Right lobe of liver (tissue), 6 donors: ENCODE measurements at regions not wholly inside any gene's neighbourhood (a gene's known extent, or its start where the extent isn't known, plus 50 kb on each side); places are given as distances from the start of the nearest gene placed in this dataset.

Experiments used
- ATAC-seq, 4 donors: fragments of 200-7000 bp; cut with Tn5 transposase; one replicate each; pipeline ENCODE4 v1.9.1; 2020; ENCODE audit warnings: mild to moderate bottlenecking in 4 of 4, moderate library complexity in 4 of 4
- DNase-seq, 3 donors: peaks; one replicate each; pipeline ENCODE4 v3.0.0-alpha.2; 2020
- H3K27ac ChIP-seq, 3 donors: fragments of 200-600 bp; one replicate each; pipeline ENCODE4 v1.8.0; 2022
- H3K27me3 ChIP-seq, 2 donors: fragments of 200-600 bp; one replicate each; pipeline ENCODE4 v1.8.0; 2022
- H3K36me3 ChIP-seq, 4 donors: fragments of 200-600 bp; sonication (generic) in 1 of 4; one replicate each; pipeline versions ENCODE4 v1.5.1 to v1.8.0; 2017 to 2022; ENCODE audit warnings: control low read depth in 1 of 4
- H3K4me1 ChIP-seq, 4 donors: fragments of 200-600 bp; sonication (generic) in 1 of 4; one replicate each; pipeline versions ENCODE4 v1.5.1 to v1.8.0; 2017 to 2022; ENCODE audit warnings: control low read depth in 1 of 4
- H3K4me3 ChIP-seq, 3 donors: fragments of 200-600 bp; one replicate each; pipeline ENCODE4 v1.8.0; 2022
- H3K9me3 ChIP-seq, 4 donors: fragments of 200-600 bp; sonication (generic) in 1 of 4; one replicate each; pipeline versions ENCODE4 v1.5.1 to v1.8.0; 2017 to 2022; ENCODE audit warnings: control low read depth in 1 of 4
- CTCF ChIP-seq, 4 donors: fragments of 200-600 bp in 3 of 4; fragments of 450-650 bp in 1 of 4; IDR thresholded peaks; one replicate each; pipeline versions ENCODE4 v1.5.1 to v1.8.0; 2016 to 2022; ENCODE audit warnings: antibody characterized with exemption in 4 of 4, mild to moderate bottlenecking in 2 of 4
- POLR2A ChIP-seq: fragments of 450-650 bp; IDR thresholded peaks from one replicate; pipeline ENCODE4 v1.6.1; 2017; ENCODE audit warnings: antibody characterized with exemption, mild to moderate bottlenecking
- WGBS: methylation state at CpG from one replicate; pipeline ENCODE4 v1.1.6; 2018; ENCODE audit warnings: low coverage, low lambda C conversion rate; ENCODE audit not compliant: insufficient coverage; ENCODE audit errors: missing lambda C conversion rate; 5-methylcytosine and 5-hydroxymethylcytosine counted together
- intact Hi-C, 2 donors: fragments of 100-400 bp; cut with DNase I; formaldehyde crosslinking; loops; one replicate each; pipeline versions ENCODE4 v1.11.2 to v1.14.1; 2022
- donor health status: DM: no; HTN: yes; CAD: no.
- donor health status: DM: no; HTN: no; CAD: no.
- donor health status: DM: no; HTN: no; CAD: no.
- donor health status: DM: no; HTN: yes; CAD: no.
- donor health status: DM: no; HTN: yes; CAD: no.

GRCh38 chr6:129967427-129967826, 51.0 kb upstream of the L3MBTL3 start:
- no peaks in the 10 kb centered on the region for H3K36me3 ChIP-seq
- DNase-seq (no peak), ATAC-seq (no peak)
- intact Hi-C loops, result no loop called here
- no peak overlapping the region for H3K27ac ChIP-seq
- WGBS, result 82% methylated on average over 1 of the region's 1 CpG
- H3K27me3 ChIP-seq, result peaks cover 0 to 3% of the 10 kb centered on the region in 2 donors
- TF ChIP-seq POLR2A (no peak), CTCF (IDR thresholded peaks at IDR 0.05) (no peak)
- no peaks in the 10 kb centered on the region for H3K9me3 ChIP-seq
- H3K4me1 ChIP-seq, result no peaks in the 10 kb centered on the region
- no peak overlapping the region for H3K4me3 ChIP-seq

GRCh38 chr6:129966125-129966524, 52.3 kb upstream of the L3MBTL3 start:
- intact Hi-C loops, result no loop called here
- no peak for TF ChIP-seq POLR2A
- TF ChIP-seq CTCF (IDR thresholded peaks at IDR 0.05), result no peak
- H3K4me1 ChIP-seq, result no peaks in the 10 kb centered on the region
- no peaks in the 10 kb centered on the region for H3K9me3 ChIP-seq
- H3K4me3 ChIP-seq, result no peak overlapping the region
- no peaks in the 10 kb centered on the region for H3K36me3 ChIP-seq
- 93% methylated on average over 2 of the region's 2 CpGs for WGBS
- no peak overlapping the region for H3K27ac ChIP-seq
- peaks cover 0 to 3% of the 10 kb centered on the region in 2 donors for H3K27me3 ChIP-seq
- DNase-seq (no peak), ATAC-seq (no peak)

GRCh38 chr6:129965096-129965495, 53.3 kb upstream of the L3MBTL3 start:
- H3K27ac ChIP-seq, result no peak overlapping the region
- no peaks in the 10 kb centered on the region for H3K36me3 ChIP-seq
- 88% methylated on average over 2 of the region's 2 CpGs for WGBS
- no peak overlapping the region for H3K4me3 ChIP-seq
- H3K9me3 ChIP-seq, result no peaks in the 10 kb centered on the region
- H3K27me3 ChIP-seq, result peaks cover 0 to 3% of the 10 kb centered on the region in 2 donors
- no peaks in the 10 kb centered on the region for H3K4me1 ChIP-seq
- TF ChIP-seq CTCF (IDR thresholded peaks at IDR 0.05) (no peak), POLR2A (no peak)
- DNase-seq (no peak), ATAC-seq (no peak)
- intact Hi-C loops, result no loop called here

GRCh38 chr6:129959358-129959930, 58.9 kb upstream of the L3MBTL3 start:
- no peak for TF ChIP-seq CTCF (IDR thresholded peaks at IDR 0.05)
- TF ChIP-seq POLR2A, result no peak
- Histone ChIP-seq H3K36me3 (no peaks in the 10 kb centered on the region), H3K4me3 (no peak overlapping the region), H3K4me1 (no peaks in the 10 kb centered on the region), H3K9me3 (no peaks in the 10 kb centered on the region), H3K27me3 (no peaks in the 10 kb centered on the region), H3K27ac (no peak overlapping the region)
- intact Hi-C loops, result no loop called here
- no peak for DNase-seq
- ATAC-seq, result no peak
- 66% methylated on average over 4 of the region's 16 CpGs for WGBS
